Gastrocnemius medialis (tissue), 4 donors: ENCODE measurements at regions not wholly inside any gene's neighbourhood (a gene's known extent, or its start where the extent isn't known, plus 50 kb on each side); places are given as distances from the start of the nearest gene placed in this dataset.

Source experiments
- ATAC-seq, 2 donors: fragments of 150-250 bp; one replicate each; pipeline ENCODE4 v1.9.1; 2016
- DNase-seq, 2 donors: peaks; one replicate each; pipeline ENCODE4 v3.0.0-alpha.2; 2019
- H3K27ac ChIP-seq, 4 donors: fragments of 200-600 bp; sonication (generic); 1 replicate in 1 of 4; 2 replicates in 3 of 4; pipeline ENCODE4 v1.5.1; 2016 to 2018; ENCODE audit warnings: mild to moderate bottlenecking in 2 of 4, moderate library complexity in 1 of 4
- H3K27me3 ChIP-seq, 3 donors: fragments of 200-600 bp; sonication (generic) in 2 of 3; 1 replicate in 1 of 3; 2 replicates in 2 of 3; pipeline versions ENCODE4 v1.5.1 to v1.6.0; 2016 to 2019; ENCODE audit warnings: mild to moderate bottlenecking in 1 of 3, moderate library complexity in 1 of 3
- H3K36me3 ChIP-seq, 2 donors: fragments of 200-600 bp; sonication (generic) in 1 of 2; one replicate each; pipeline ENCODE4 v1.5.1; 2017 to 2018
- H3K4me1 ChIP-seq, 2 donors: fragments of 200-600 bp; sonication (generic) in 1 of 2; one replicate each; pipeline ENCODE4 v1.5.1; 2016 to 2017; ENCODE audit warnings: mild to moderate bottlenecking in 2 of 2
- H3K4me3 ChIP-seq, 4 donors: fragments of 200-600 bp; sonication (generic) in 3 of 4; 1 replicate in 1 of 4; 2 replicates in 3 of 4; pipeline ENCODE4 v1.5.1; 2016 to 2019; ENCODE audit warnings: mild to moderate bottlenecking in 2 of 4
- H3K9me3 ChIP-seq, 3 donors: fragments of 200-600 bp; sonication (generic) in 2 of 3; 1 replicate in 1 of 3; 2 replicates in 2 of 3; pipeline ENCODE4 v1.5.1; 2016 to 2019
- POLR2A ChIP-seq, 2 donors: fragments of 450-650 bp; IDR thresholded peaks; one replicate each; pipeline ENCODE4 v1.6.1; 2017; ENCODE audit warnings: antibody characterized with exemption in 2 of 2, mild to moderate bottlenecking in 2 of 2, moderate library complexity in 2 of 2
- in situ Hi-C, 4 donors: fragments of 200-750 bp; cut with MboI; loops; one replicate each; pipeline versions ENCODE4 v1.15.0 to v1.8.0; 2017; ENCODE audit warnings: low sequenced_read_pairs in 4 of 4
- intact Hi-C: fragments of 100-400 bp; cut with DNase I; formaldehyde crosslinking; loops from one replicate; pipeline ENCODE4 v1.15.1; 2023; ENCODE audit warnings: low total_unique reads
- TF ChIP-seq, protein P1 (sequence below), 5 experiments: fragments of 450-650 bp in 3 of 5; fragments of 200-600 bp in 2 of 5; sonication (generic) in 2 of 5; IDR thresholded peaks in 4 of 5; conservative IDR thresholded peaks in 1 of 5; 1 replicate in 4 of 5; 2 replicates in 1 of 5; pipeline ENCODE4 v1.5.1; 2016 to 2019; ENCODE audit warnings: antibody characterized with exemption in 5 of 5, mild to moderate bottlenecking in 3 of 5, moderate library complexity in 3 of 5

DNA sequence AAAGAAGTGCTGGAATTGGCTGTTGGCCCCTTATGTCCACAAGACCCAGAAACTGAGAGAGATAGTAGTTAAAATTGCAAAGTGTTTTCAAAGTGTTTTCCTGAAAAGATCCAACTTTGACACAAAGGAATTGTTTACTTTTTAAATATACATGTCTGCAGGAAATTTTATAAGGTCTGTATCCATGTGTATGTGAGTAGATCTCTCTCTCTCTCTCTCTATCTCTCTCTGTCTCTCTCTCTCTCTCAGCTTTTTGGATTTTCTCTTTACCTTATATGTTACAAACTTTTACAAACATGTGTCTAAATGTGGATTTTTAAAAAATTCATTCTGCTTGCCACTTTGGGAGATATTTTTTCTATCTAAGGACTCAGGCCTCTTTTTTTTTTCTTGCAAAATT lies 358.6 kb downstream of the SIPA1L2 start:
- H3K9me3 ChIP-seq: no peaks in the 10 kb centered on the region
- H3K36me3 ChIP-seq: no peaks in the 10 kb centered on the region
- H3K27ac ChIP-seq: no peak overlapping the region
- ATAC-seq: no peak
- no peaks in the 10 kb centered on the region for H3K4me1 ChIP-seq
- no peaks in the 10 kb centered on the region for H3K27me3 ChIP-seq
- intact Hi-C loops (no loop called here), in situ Hi-C loops (no loop called here)
- H3K4me3 ChIP-seq: no peak overlapping the region
- no peak for DNase-seq
- no peak for TF ChIP-seq POLR2A (IDR thresholded peaks at IDR 0.05)
- TF ChIP-seq, protein P1, sequence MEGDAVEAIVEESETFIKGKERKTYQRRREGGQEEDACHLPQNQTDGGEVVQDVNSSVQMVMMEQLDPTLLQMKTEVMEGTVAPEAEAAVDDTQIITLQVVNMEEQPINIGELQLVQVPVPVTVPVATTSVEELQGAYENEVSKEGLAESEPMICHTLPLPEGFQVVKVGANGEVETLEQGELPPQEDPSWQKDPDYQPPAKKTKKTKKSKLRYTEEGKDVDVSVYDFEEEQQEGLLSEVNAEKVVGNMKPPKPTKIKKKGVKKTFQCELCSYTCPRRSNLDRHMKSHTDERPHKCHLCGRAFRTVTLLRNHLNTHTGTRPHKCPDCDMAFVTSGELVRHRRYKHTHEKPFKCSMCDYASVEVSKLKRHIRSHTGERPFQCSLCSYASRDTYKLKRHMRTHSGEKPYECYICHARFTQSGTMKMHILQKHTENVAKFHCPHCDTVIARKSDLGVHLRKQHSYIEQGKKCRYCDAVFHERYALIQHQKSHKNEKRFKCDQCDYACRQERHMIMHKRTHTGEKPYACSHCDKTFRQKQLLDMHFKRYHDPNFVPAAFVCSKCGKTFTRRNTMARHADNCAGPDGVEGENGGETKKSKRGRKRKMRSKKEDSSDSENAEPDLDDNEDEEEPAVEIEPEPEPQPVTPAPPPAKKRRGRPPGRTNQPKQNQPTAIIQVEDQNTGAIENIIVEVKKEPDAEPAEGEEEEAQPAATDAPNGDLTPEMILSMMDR (IDR thresholded peaks at IDR 0.05 in 4 of 5, conservative IDR thresholded peaks at IDR 0.05 in 1 of 5): no peak

DNA sequence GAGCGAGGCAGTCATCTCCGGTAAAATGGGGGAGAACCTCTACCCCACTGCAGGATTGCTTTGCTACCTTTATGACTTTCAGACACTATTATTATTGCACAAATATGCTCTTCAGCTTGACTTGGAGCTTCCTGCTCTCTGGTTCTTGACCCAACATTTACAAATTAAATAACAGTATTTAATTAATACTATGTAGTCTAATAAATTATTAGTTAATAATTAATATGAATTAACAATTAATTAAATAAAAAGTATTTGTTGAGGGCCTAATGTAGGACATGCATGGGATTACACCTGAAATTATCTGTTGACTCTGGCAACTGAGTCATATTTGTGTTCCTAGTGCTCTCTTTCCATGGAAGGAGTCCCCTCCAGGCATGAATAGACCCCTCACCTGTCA lies 359.9 kb downstream of the SIPA1L2 start:
- ATAC-seq (no peak), DNase-seq (no peak)
- Histone ChIP-seq H3K36me3 (no peaks in the 10 kb centered on the region), H3K4me3 (no peak overlapping the region), H3K4me1 (no peaks in the 10 kb centered on the region), H3K27ac (no peak overlapping the region), H3K27me3 (no peaks in the 10 kb centered on the region), H3K9me3 (no peaks in the 10 kb centered on the region)
- intact Hi-C loops: no loop called here
- in situ Hi-C loops: no loop called here
- TF ChIP-seq, protein P1 (IDR thresholded peaks at IDR 0.05 in 4 of 5, conservative IDR thresholded peaks at IDR 0.05 in 1 of 5): no peak
- no peak for TF ChIP-seq POLR2A (IDR thresholded peaks at IDR 0.05)

DNA sequence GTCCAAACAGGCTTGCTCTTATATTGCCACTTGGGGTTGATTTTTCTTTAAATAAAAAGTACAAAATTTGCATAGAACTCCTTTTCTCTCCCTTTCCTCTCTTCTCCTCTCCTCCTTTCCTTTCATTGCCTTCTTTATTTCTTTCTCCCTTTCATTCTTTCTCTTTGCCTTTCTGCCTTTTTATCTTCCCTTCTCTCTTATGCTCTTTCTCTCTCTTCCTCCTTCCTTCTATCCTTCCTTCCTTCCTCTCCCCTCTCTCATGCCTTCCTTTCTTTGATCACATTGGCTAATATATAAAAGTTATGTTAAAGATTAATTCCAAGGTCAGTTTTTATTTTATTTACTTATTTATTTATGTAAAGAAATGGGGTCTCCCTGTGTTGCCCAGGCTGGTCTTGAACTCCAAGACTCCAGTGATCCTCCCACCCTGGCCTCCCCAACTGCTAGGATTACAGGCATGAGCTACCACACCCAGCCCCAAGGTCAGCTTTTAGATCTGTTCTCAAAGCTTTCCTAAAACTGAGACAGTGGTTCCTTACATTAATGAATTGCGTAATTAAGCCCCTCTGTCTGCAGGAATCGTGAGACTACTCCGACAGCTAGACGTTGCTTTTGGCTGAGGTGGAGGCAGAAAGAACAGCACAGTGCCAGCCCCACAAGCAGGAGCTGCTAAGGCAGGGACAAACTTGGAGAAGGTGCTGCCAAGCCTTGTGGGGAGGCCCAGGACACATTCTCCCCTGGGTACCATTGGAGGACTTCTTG lies 361.9 kb downstream of the SIPA1L2 start:
- no peak overlapping the region for H3K27ac ChIP-seq
- H3K9me3 ChIP-seq: no peaks in the 10 kb centered on the region
- ATAC-seq (no peak), DNase-seq (no peak)
- TF ChIP-seq, protein P1 (IDR thresholded peaks at IDR 0.05 in 4 of 5, conservative IDR thresholded peaks at IDR 0.05 in 1 of 5): no peak
- TF ChIP-seq POLR2A (IDR thresholded peaks at IDR 0.05): no peak
- no peaks in the 10 kb centered on the region for H3K27me3 ChIP-seq
- H3K36me3 ChIP-seq: no peaks in the 10 kb centered on the region
- no peaks in the 10 kb centered on the region for H3K4me1 ChIP-seq
- no peak overlapping the region for H3K4me3 ChIP-seq
- intact Hi-C loops: no loop called here
- in situ Hi-C loops: no loop called here

DNA sequence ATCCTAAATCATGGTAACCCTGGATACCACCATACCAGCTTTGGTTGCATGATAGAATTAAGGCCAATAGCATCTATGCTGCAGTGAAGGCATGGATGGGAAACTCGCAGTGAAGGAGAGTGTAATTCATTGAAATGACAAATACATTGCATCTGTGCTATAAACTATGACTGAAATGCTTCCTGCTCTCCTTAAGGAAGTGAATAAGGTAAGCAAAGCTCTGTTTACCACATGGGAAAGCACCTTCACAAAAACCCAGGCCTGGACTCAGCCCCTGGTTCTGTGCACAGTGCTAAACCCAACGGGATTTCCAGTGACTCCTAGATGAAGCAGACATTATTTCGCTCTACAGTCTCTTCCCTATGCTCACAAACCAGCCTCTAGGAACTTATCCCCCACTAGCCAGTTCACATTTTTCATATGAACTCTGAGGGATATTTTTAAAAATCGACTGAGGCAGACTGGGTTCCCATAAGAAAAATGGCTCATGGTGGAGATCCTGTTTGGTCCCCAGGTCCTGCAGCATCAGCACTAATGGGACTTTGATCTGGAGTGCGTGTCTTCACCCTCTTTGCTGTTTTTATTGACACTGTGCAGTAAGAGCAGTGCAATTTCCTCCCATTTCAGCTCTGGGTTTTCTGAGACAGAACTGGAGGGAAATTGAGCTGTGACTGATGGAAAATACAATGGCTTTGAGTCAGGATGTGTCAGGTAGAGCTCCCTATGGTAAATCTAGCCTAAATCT lies 362.7 kb downstream of the SIPA1L2 start:
- ATAC-seq (no peak), DNase-seq (no peak)
- no peaks in the 10 kb centered on the region for H3K4me1 ChIP-seq
- H3K36me3 ChIP-seq: no peaks in the 10 kb centered on the region
- no peak overlapping the region for H3K27ac ChIP-seq
- in situ Hi-C loops (no loop called here), intact Hi-C loops (no loop called here)
- no peaks in the 10 kb centered on the region for H3K9me3 ChIP-seq
- TF ChIP-seq, protein P1 (IDR thresholded peaks at IDR 0.05 in 4 of 5, conservative IDR thresholded peaks at IDR 0.05 in 1 of 5): no peak
- no peak for TF ChIP-seq POLR2A (IDR thresholded peaks at IDR 0.05)
- no peaks in the 10 kb centered on the region for H3K27me3 ChIP-seq
- no peak overlapping the region for H3K4me3 ChIP-seq
